ENCODE measurements at regions not wholly inside any gene's neighbourhood (a gene's known extent, or its start where the extent isn't known, plus 50 kb on each side); places are given as distances from the start of the nearest gene placed in this dataset.

DNA sequence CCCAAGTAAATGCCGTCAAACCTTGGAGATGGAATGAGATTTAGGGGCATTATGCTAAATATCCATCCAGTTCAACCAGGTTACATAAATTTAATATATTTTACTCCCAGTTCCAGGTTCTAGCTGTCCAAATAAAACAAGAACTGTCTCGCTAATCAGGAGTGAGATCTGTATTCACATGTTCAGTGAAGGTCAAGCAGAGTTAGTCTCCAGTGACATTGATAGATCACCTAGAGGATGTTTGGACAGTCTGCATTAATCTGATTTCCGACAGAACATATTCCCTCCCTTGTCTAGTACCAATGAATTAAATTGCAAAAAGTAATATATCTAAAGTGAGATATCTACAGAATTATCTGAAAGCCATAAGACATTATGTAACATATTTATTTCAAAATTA lies 979.4 kb upstream of the CNTNAP5 start:
- DNase-seq (ENCODE audit: low read depth in 4 of 4, low spot score in 1 of 4): no peak

DNA sequence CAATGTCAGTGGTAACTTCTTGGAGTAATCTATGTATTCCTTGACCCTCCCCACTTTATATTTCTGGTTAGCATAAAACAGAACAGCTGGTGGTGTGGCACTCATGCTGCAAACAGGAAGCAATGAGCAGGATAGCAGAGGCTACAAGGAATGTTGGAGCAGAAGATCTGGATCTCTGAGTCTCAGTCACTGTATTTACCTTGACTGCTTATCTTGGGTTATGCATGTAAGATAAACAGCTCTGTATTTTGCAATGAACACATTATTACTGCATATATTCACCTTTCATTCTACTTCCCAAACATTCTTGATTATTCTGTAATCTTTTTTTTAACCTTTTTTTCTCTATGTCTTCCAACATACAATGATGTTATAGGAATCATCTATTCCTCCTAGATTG lies 977.9 kb upstream of the CNTNAP5 start:
- DNase-seq (ENCODE audit: low read depth in 4 of 4, low spot score in 1 of 4): no peak

DNA sequence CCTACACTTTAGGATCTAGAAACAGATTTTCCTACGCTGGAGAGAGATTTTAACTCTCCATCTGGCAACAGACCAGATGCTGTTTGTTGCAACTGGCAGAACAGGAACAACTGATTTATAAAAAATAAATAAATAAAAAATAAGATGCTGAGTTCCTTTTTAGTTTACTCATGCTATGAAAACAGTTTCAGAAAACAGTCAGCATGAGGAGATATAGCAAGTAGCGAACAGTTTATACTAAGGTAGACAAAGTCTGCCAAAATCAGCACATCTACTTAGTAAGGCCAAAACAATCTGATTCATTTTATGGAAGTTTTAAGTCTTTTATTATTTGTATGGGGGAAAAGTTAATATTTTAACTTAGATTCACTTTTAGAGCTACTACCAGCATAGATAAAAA lies 974.0 kb upstream of the CNTNAP5 start:
- no peak for DNase-seq (ENCODE audit: low read depth in 4 of 4, low spot score in 1 of 4)

DNA sequence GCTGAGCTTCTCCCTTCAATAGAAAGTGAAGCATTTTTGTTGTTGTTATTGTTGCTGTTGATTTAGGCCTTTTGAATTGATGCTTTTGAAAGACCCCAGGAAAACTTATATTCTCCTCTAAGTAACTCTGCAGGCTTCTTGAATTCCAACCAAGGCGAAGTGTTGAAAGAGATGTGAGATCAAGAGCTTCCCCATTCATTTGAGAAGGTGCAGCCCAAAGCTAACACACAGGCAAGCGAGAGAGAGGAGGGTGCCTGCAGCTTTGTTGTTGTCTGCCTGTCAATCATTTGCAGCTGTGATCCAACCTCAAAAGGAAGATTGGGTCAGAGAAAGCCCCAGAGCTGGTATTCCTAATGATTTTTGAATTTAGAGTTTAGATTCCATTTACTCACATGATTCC lies 963.6 kb upstream of the CNTNAP5 start:
- DNase-seq (ENCODE audit: low read depth in 4 of 4, low spot score in 1 of 4): no peak

DNA sequence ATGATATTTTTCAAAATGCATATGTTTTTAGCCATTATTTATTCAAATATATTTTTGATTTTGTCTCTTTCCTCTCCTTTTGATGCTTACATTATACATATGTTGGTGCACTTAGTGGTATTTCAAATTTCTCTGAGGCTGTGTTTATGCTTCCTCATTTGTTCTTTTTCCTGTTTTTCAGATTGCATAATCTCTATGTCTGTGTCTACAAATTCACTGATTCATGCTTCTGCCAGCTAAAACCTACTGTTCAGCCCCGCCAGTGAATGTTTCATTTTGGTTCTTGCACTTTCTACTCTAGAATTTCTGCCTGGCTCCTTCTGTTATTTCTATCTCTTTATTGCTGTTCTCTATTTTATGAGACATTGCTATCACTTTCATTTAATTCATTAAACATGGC lies 951.7 kb upstream of the CNTNAP5 start:
- DNase-seq (ENCODE audit: low read depth in 4 of 4, low spot score in 1 of 4): no peak

DNA sequence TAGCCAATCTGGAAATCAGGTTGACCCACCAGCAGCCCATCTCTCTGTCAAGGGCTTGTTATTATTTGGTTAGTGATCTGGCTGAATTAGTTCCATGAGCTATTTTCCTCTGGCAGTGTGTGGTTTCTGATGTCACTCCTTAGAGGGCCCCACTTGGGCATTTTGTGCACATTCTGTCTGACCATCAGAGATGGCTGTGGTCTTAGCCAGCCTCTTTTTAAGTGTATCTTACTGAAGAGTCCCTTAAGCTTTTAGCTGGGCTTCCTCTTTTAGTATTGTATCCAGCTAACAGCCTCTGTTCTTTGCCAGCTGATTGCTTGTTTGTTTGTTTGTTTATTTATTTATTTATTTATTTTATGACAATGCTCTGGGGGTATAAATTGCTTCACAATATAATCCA lies 951.1 kb upstream of the CNTNAP5 start:
- DNase-seq (ENCODE audit: low read depth in 4 of 4, low spot score in 1 of 4): no peak

DNA sequence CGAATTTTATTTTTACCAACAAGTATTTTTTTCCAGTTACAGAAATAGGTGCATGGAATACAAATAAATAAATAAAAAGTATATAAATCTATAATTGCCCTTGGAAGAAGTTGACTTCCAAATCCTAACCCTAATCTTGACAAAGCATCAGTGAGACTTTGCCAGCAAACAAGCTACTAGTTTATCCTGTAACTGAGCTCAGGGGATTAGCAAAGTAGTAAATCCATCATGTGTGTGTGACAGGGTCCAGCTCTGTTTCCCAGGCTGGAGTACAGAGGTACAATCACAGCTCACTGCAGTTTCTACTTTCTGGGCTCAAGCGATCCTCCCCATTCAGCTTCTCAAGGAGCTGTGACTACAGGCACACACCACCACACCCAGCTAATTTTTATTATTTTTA lies 948.0 kb upstream of the CNTNAP5 start:
- DNase-seq (ENCODE audit: low read depth in 4 of 4, low spot score in 1 of 4): no peak

DNA sequence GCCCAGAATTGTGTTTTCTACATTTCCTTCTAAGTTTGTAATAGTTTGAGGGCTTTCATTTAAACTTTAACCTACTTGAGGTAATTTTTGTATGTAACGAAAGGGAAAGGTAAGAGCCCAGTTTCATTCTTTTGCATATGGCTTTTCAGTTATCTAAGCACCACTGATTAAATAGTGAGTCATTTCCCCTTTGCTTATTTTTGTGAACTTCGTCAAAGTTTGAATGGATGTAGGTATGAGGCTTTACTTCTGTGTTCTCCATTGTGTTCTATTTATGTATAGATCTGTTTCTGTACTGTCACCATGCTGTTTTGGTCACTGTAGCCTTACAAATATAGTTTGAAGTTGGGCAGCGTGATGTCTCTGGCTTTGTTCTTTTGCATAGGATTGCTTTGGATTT lies 944.8 kb upstream of the CNTNAP5 start:
- no peak for DNase-seq (ENCODE audit: low read depth in 4 of 4, low spot score in 1 of 4)

DNA sequence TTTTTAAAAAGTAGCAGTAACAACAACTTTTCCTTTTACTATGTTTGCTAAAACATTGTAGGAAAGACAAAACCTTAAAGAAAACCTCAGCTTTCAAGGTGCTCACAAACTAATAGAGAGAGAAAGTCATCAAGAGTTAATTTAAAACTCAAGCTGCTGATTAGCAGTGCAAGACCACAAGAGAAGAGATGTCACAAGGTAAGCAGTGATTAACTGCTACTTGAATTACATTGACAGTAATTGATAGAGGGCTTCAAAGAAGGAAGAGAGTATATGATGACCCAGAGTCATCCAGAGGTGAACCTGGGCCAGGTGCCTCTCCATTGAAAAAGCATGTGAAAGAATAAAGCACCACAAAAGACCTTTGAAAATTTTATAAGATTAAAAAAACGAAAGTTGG lies 939.6 kb upstream of the CNTNAP5 start:
- no peak for DNase-seq (ENCODE audit: low read depth in 4 of 4, low spot score in 1 of 4)

DNA sequence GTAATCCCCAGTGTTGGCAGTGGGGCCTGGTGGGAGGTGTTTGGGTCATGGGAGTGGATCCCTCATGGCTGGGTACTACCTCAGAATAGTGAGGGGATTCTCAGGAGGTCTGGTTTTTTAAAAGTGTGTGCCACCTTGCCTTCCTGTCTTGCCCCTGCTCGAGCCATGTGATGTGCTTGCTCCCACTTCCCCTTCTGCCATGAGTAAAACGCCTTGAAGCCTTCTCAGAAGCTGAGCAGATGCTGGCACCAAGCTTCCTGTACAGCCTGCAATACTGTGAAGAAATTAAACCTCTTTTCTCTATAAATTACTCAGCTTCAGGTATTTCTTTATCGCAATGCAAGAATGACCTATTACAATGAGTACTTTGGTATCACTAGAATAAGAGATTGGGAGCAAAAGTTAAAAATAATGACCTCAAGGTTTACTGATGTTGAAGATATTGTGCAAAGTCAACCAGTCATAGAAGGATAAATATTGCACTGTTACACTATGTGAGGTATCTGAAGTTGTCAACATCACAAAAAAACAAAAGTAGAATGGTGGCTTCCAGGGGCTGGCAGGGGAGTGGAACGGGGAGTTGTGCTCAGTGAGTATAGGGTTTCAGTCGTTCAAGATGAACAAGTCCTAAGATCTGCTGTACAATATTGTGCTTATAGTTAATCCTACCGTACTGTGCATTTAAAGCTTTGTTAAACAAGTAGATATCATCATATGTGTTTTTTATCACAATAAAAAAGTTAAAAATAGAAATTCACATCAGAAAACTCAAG lies 938.3 kb upstream of the CNTNAP5 start:
- DNase-seq (ENCODE audit: low read depth in 4 of 4, low spot score in 1 of 4): no peak

DNA sequence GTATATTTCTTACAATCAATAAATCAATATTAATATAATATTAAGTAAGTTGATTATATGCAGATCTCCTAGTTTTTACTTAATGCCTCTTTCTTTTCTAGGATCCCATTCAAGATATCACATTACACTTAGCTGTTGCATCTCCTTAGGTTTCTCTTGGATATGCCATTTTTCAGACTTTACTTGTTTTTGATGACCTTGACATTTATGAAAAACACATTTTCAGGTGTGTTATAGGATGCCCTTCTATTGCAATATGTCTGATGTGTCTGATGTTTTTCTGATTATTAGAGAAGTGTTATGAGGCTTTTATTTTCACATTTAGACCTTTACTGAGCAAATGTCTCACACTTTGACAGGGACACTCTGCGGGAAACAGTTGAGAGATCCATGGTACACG lies 933.6 kb upstream of the CNTNAP5 start:
- no peak for DNase-seq (ENCODE audit: low read depth in 4 of 4, low spot score in 1 of 4)

DNA sequence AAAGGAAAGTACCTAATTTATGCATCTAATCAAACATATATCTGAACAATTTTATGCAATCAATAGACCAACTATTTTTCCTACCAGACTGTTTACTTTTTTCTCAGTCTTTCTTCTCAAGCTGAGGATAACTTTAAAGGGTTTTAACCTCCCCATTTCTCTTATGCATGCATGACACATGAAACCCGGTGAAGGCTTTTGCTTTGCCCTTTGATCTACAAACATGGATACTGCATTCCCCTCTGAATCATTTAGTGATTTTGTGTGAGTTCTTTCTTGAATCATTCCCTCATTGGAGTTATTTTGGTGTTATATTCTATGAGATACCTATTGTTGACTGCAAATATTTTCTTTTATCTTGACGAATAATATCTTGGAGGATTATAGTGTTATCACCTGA lies 931.9 kb upstream of the CNTNAP5 start:
- no peak for DNase-seq (ENCODE audit: low read depth in 4 of 4, low spot score in 1 of 4)

DNA sequence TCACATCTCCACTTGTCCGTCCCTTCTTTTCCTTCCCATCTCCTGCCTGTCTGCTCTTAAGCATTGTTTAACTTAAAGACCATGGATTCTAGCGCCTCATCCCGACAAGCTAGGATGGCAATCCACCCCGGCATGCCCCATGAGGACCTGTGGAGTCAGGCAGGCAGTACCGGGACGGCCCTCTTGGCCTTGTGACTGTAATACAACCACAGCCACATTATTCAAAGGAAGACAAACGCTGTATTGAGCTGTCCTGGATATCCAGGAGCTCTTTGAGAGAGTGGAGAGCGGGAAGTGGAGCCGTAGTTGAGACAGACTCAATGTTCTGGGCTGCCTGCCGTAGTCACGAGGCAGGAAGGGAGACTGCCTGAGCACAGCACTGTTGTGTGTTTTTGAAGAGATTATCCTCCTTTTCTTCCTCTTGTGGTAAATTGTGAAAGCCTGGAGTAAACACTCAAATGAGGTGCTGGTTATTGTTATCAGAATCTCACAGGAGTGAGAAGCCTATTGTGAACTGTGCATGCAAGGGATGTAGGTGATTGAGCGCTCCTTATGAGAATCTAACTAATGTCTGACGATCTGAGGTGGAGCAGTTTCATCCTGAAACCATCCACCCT lies 929.8 kb upstream of the CNTNAP5 start:
- no peak for DNase-seq (ENCODE audit: low read depth in 4 of 4, low spot score in 1 of 4)

DNA sequence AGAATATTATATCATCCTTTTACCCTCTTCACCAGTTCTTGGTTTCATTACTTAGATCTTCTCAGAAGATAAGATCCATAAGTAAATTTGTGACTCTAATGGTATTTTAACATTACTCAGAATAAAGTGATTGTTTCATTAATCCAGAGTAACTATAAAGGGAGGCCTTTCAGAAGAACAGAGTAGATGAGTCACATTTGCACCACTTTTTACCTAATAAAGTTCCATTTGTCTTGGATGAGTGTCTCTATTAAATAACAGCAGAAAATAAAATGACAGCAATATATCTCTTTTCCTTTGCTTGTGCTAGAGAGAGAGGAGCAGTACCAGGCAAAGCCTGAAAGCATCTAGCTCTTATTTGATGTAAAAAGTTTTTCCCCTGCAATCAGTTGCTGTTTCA lies 926.5 kb upstream of the CNTNAP5 start:
- no peak for DNase-seq (ENCODE audit: low read depth in 4 of 4, low spot score in 1 of 4)

DNA sequence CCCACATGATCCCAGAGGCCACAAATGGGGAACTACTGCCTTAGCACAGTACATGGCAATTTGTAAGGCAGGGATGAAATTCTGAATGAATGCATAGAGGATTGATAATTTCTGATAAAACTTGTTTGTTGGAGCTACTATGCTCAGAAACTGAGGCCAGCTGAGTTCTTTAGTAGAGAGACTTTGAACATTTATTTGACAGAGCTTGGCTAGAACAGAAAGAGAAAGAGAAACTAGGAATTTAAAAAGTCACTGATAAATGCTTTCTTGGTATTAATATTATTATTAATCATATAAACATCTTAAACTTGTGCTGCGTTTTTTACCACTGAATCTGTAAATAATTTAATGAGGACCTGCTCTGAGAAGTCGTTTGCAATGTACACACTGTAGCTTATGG lies 923.7 kb upstream of the CNTNAP5 start:
- DNase-seq (ENCODE audit: low read depth in 4 of 4, low spot score in 1 of 4): no peak

DNA sequence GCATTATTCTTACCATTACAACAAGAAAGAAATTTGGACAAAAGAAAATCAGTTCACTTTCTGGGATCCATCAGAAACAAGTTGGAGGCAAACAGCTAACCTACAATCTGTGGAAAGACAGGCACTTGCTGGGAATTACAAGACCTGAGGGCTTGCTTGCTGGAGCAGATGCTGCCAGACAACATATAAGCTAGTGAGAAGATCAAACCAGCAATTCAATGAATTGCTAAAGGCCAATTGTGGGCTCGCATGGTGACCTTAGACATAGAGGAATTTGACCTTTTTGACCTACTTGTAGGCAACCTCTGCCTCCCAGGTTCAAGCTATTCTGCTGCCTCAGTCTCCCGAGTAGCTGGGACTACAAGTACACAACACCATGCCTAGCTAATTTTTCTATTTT lies 921.2 kb upstream of the CNTNAP5 start:
- no peak for DNase-seq (ENCODE audit: low read depth in 4 of 4, low spot score in 1 of 4)

DNA sequence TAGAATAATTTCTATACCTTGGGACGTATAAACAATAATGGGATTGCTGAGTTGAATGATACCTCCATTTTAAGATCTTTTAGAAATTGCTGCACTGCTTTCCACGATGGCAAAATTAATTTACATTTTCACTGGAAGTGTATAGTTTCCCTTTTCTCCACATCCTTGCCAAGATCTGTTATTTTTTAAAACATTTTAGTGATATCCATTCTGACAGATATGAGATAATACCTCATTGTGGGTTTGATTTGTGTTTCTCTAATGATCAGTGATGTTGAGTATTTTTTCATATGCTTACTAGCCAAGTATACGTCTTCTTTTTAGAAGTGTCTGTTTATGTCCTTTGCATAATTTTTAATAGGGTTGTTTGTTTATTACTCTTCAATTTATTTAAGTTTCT lies 908.5 kb upstream of the CNTNAP5 start:
- DNase-seq (ENCODE audit: low read depth in 4 of 4, low spot score in 1 of 4): no peak

DNA sequence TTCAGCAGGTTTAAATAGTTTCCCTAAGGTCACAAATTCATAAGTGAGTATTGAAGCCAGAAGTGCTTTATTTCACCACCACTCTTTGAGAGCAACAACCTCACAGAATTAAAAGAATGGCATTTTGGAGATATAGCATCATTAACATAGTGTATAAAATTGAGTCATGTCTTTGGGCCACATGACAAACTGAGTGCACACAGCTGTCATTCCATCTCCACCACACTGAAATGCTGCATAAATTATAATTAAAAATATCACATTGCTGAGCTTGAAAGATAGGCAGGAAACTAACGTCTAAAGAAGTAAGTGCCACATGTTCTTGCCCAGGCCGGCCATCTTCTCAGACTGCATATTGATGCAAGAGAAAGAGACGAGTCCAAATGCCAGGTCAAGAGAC lies 897.9 kb upstream of the CNTNAP5 start:
- DNase-seq (ENCODE audit: low read depth in 4 of 4, low spot score in 1 of 4): no peak

DNA sequence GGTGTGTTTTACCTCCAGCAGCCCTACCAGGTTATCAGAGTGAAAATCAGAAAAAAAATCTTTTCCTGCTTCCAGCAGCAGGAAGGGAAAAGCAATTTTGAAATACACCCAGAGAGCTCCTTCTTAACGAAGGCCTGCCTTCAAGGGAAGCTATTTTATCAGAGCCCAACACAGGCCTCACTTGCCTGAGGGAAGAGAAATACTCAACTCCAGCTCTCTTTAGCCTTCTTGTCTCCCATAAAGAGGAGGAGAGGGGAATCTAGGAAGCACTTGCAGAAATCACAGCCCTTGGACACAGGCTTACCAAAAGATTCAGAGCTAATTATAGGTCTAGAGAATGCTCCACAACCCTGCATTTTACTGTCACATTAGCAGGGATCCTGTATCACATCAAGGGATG lies 896.1 kb upstream of the CNTNAP5 start:
- no peak for DNase-seq (ENCODE audit: low read depth in 4 of 4, low spot score in 1 of 4)

DNA sequence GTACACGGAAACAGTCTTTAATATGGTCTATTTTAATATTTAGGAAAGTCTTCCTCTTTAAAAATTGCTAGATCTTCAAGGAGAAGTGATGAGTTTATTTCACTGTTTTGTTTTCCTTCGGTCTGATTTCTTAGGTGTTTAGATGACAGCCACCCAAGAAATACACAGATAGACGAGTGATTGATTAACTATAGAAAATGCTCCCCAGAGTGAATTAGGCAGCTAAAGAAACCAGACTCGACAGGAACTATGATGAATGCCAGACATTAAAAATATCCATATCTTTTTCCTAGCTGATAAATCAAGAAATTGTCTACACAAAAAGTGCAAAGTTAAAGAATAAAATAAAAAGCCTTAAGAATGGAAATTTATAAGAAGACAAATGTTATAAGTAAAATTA lies 888.7 kb upstream of the CNTNAP5 start:
- no peak for DNase-seq (ENCODE audit: low read depth in 4 of 4, low spot score in 1 of 4)

DNA sequence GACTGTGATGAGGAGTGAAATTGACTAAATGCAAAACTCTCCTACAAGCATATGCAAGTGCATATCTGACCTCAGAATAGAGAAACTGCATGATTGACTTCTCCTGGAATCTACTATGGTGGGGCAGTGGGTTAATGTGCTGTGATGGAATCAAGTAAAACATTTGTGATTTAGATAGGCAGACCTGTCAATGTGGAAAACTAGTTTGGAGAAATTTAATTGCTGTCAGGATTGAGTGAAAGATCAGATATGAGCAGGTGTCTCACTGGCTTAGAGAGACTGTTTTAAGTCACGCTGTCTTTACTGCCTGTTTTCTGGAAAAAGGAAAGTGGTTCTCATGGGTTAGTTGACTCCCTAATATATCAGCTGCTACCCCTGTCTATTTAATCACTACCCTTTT lies 881.0 kb upstream of the CNTNAP5 start:
- DNase-seq (ENCODE audit: low read depth in 4 of 4, low spot score in 1 of 4): no peak

DNA sequence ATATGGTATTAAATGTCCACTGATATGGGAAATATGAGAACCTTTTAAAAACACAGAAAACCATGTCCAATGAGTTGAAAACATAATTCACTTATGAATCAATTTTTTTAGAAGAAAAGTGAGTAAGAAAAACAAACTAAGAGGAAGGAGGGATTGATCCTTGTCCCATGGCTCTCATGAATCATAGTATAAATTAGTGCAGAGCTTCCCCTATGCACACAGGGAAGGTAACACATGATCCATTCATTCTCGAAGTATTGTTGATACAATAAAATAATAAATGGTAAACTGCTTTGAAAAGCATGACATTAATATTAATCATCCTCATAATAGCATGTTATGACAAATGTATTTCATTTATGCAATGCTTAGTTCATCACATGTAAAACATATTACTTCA lies 872.0 kb upstream of the CNTNAP5 start:
- no peak for DNase-seq (ENCODE audit: low read depth in 4 of 4, low spot score in 1 of 4)

DNA sequence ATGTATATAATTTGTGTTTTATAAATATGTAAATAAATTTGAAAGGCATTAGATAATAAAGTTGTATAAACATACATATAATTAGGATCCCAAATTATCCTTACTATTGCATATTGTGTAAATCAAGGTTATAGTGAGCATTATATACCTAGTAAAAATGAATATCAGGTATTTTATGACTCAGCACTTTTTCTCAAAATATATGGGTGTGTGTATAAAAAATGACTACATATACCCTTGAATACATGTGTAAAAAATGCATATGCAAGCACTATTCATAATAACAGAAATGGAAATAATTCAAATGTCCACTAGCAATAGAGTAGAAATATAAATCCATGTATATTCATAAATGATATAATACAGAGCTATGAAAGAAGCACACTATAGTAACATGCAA lies 870.9 kb upstream of the CNTNAP5 start:
- no peak for DNase-seq (ENCODE audit: low read depth in 4 of 4, low spot score in 1 of 4)

Measured in stimulated activated CD4-positive, alpha-beta T cell treated with anti-CD3 and anti-CD28 coated beads, Interleukin-1b, Interleukin-23, amount 100 ng/mL, for 24 hours (primary cell).